Endothelial cell of umbilical vein (primary cell): ENCODE measurements at regions not wholly inside any gene's neighbourhood (a gene's known extent, or its start where the extent isn't known, plus 50 kb on each side); places are given as distances from the start of the nearest gene placed in this dataset.

Source experiments
- BruUV-seq: library from RNA; stranded (reverse); fragments of 400-500 nt; replicated peaks from 2 replicates; lab custom pipeline; 2021; lab: Mats Ljungman, UMichigan
- CTCF ChIA-PET: fragments of 300-600, 350-600 bp; sonication (Branson Sonifier 250); formaldehyde crosslinking; loops from one replicate; lab custom pipeline; 2021; ENCODE audit warnings: antibody characterized with exemption, inconsistent platforms; lab: Charles Lee
- POLR2A ChIA-PET: fragments of 300-600, 350-600 bp; sonication (Branson Sonifier 250); formaldehyde crosslinking; loops from one replicate; lab custom pipeline; 2021; ENCODE audit warnings: antibody characterized with exemption, inconsistent platforms; lab: Charles Lee
- DNase-seq: peaks from one replicate; pipeline ENCODE4 v3.0.0-alpha.2; 2011; ENCODE audit warnings: low read depth, low spot score
- FAIRE-seq: peaks from 2 replicates; lab custom pipeline; 2011; peaks lifted over from hg19 to GRCh38; lab: Jason Lieb, UNC
- H2AFZ ChIP-seq: 2 replicates; pipeline ENCODE4 v1.6.0; 2012; ENCODE audit warnings: low read depth, low read length, control low read depth, inconsistent platforms
- H3K27ac ChIP-seq: 2 replicates; pipeline ENCODE4 v1.5.1; 2011; ENCODE audit warnings: low read depth, mild to moderate bottlenecking, control low read depth, low read length, moderate library complexity; ENCODE audit not compliant: insufficient read depth
- H3K27me3 ChIP-seq, 2 experiments: 2 replicates each; pipeline versions ENCODE4 v1.6.0 to v1.6.1; 2011; ENCODE audit warnings: low read length in 2 of 2, mixed read lengths in 1 of 2; ENCODE audit not compliant: control insufficient read depth in 2 of 2, insufficient read depth in 2 of 2
- H3K36me3 ChIP-seq, 2 experiments: 2 replicates in 1 of 2; 3 replicates in 1 of 2; pipeline ENCODE4 v1.5.1; 2011; ENCODE audit warnings: low read length in 2 of 2, mild to moderate bottlenecking in 1 of 2, moderate library complexity in 1 of 2; ENCODE audit not compliant: control insufficient read depth in 2 of 2, insufficient read depth in 2 of 2; ENCODE audit errors: extremely low read depth in 1 of 2
- H3K4me1 ChIP-seq: 3 replicates; pipeline ENCODE4 v1.5.1; 2011; ENCODE audit warnings: mild to moderate bottlenecking, low read length; ENCODE audit not compliant: control insufficient read depth, insufficient read depth; ENCODE audit errors: extremely low read depth
- H3K4me2 ChIP-seq: 2 replicates; pipeline ENCODE4 v1.6.1; 2011; ENCODE audit warnings: low read length, control low read depth, mixed read lengths; ENCODE audit not compliant: insufficient read depth
- H3K4me3 ChIP-seq, 3 experiments: fragments of 200-600 bp in 1 of 3; sonication (generic), shearing (Covaris generic) in 1 of 3; replicated peaks in 1 of 3; 2 replicates each; pipeline ENCODE4 v1.5.1; 2011 to 2016; ENCODE audit warnings: control low read depth in 3 of 3, low read length in 3 of 3, mild to moderate bottlenecking in 2 of 3, inconsistent platforms in 1 of 3, low read depth in 1 of 3, moderate library complexity in 1 of 3; ENCODE audit not compliant: insufficient read depth in 1 of 3
- H3K79me2 ChIP-seq: 2 replicates; pipeline ENCODE4 v1.6.0; 2012; ENCODE audit warnings: low read length, inconsistent platforms; ENCODE audit not compliant: control insufficient read depth, insufficient read depth
- H3K9ac ChIP-seq: replicated peaks from 2 replicates; pipeline ENCODE3; 2011; ENCODE audit warnings: low read length, control low read depth; ENCODE audit not compliant: insufficient read depth; ENCODE audit errors: extremely low read depth
- H3K9me1 ChIP-seq: replicated peaks from 3 replicates; pipeline ENCODE4 v1.6.0; 2011; ENCODE audit warnings: mild to moderate bottlenecking, low read length; ENCODE audit not compliant: control insufficient read depth, insufficient read depth; ENCODE audit errors: extremely low read depth
- H3K9me3 ChIP-seq: replicated peaks from 2 replicates; pipeline ENCODE4 v1.5.1; 2012; ENCODE audit warnings: low read length, inconsistent platforms; ENCODE audit not compliant: control insufficient read depth, insufficient read depth
- H4K20me1 ChIP-seq: replicated peaks from 2 replicates; pipeline ENCODE3; 2011; ENCODE audit warnings: mild to moderate bottlenecking, low read length; ENCODE audit not compliant: control insufficient read depth, insufficient read depth; ENCODE audit errors: extremely low read depth
- CTCF ChIP-seq, 2 donors: IDR thresholded peaks; 1 replicate in 1 of 2; 2 replicates in 1 of 2; pipeline ENCODE4 v1.5.1; 2011; ENCODE audit warnings: low read length in 2 of 2, mild to moderate bottlenecking in 2 of 2, moderate library complexity in 2 of 2, control low read depth in 1 of 2, inconsistent platforms in 1 of 2, low read depth in 1 of 2; ENCODE audit not compliant: insufficient read depth in 1 of 2; ENCODE audit errors: extremely low read depth in 1 of 2
- EZH2 ChIP-seq: IDR thresholded peaks from 2 replicates; pipeline ENCODE4 v1.6.1; 2012; ENCODE audit warnings: borderline replicate concordance, low read depth, mild to moderate bottlenecking, moderate library complexity, low read length, inconsistent platforms; ENCODE audit not compliant: severe bottlenecking
- FOS ChIP-seq: IDR thresholded peaks from 2 replicates; pipeline ENCODE4 v1.6.1; 2011; ENCODE audit warnings: mild to moderate bottlenecking, low read length, moderate library complexity, borderline replicate concordance; ENCODE audit not compliant: insufficient read depth
- GATA2 ChIP-seq: IDR thresholded peaks from 2 replicates; pipeline ENCODE4 v1.7.0; 2011; ENCODE audit warnings: low read depth, mild to moderate bottlenecking, moderate library complexity, mixed read lengths, low read length; ENCODE audit not compliant: insufficient read length, insufficient read depth
- JUN ChIP-seq: IDR thresholded peaks from 2 replicates; pipeline ENCODE4 v1.6.1; 2011; ENCODE audit warnings: borderline replicate concordance, low read depth; ENCODE audit not compliant: insufficient read length, insufficient read depth
- MAX ChIP-seq: IDR thresholded peaks from 2 replicates; pipeline ENCODE4 v1.6.1; 2011; ENCODE audit not compliant: insufficient read depth, insufficient read length
- MYC ChIP-seq: IDR thresholded peaks from one replicate; pipeline ENCODE4 v1.6.1; 2011; ENCODE audit warnings: mild to moderate bottlenecking, low read depth, low read length
- POLR2A ChIP-seq: IDR thresholded peaks from 2 replicates; pipeline ENCODE4 v1.6.1; 2012; ENCODE audit warnings: low read depth, mild to moderate bottlenecking, control low read depth, low read length
- POLR2AphosphoS5 ChIP-seq: IDR thresholded peaks from 2 replicates; pipeline ENCODE4 v1.6.1; 2012; ENCODE audit warnings: low read depth, mild to moderate bottlenecking, control low read depth, low read length, moderate library complexity; ENCODE audit not compliant: insufficient read depth
- dilution Hi-C: fragments of 300-500 bp; cut with MboI; formaldehyde crosslinking; loops from one replicate; pipeline ENCODE4 v1.15.0; 2019; ENCODE audit warnings: low sequenced_read_pairs; ENCODE audit not compliant: extremely low pct_ligation_motif_present
- intact Hi-C: fragments of 100-400 bp; cut with micrococcal nuclease; formaldehyde crosslinking; loops from one replicate; pipeline ENCODE4 v1.10.0; 2022

- no peak overlapping the region for H3K4me3 ChIP-seq
- H3K27ac ChIP-seq = no peak overlapping the region
- CTCF ChIA-PET = interaction anchor here (0.9 to 10.2 kb wide), 7 partner anchors 10 to 584 kb away, joined by 3 to 119 read pairs (median 11); no protein-coding TSS in a partner anchor
- H3K79me2 ChIP-seq = no peaks in the 10 kb centered on the region
- TF ChIP-seq POLR2A (no peak), CTCF (IDR thresholded peaks at IDR 0.05; ENCODE audit: extremely low read depth in 1 of 2, insufficient read depth in 1 of 2, low read depth in 1 of 2, low read length in 2 of 2) (no peak), MAX (no peak), FOS (no peak), MYC (no peak), GATA2 (no peak), EZH2 (no peak), POLR2AphosphoS5 (no peak), JUN (no peak)
- no peaks in the 10 kb centered on the region for H3K9me1 ChIP-seq
- no peak overlapping the region for H3K4me2 ChIP-seq
- H4K20me1 ChIP-seq = no peaks in the 10 kb centered on the region
- no peaks in the 10 kb centered on the region for H3K9me3 ChIP-seq
- no TSS peak for BruUV-seq
- intact Hi-C loops (loop anchor here (2.0 kb wide), 2 partner anchors 15 to 147 kb away; no protein-coding TSS in a partner anchor), dilution Hi-C loops (no loop called here)
- FAIRE-seq (no peak), DNase-seq (no peak)
- H3K9ac ChIP-seq = no peak overlapping the region
- peaks cover 12% of the 10 kb centered on the region for H3K4me1 ChIP-seq
- POLR2A ChIA-PET = no interaction called here
- no peaks in the 10 kb centered on the region for H3K27me3 ChIP-seq
- no peak overlapping the region for H2AFZ ChIP-seq
- no peaks in the 10 kb centered on the region for H3K36me3 ChIP-seq
These were observed 98.1 kb upstream of the BLID start for GRCh38 chr11:122214080-122214479.
